GM12878 (cell line): ENCODE measurements at regions not wholly inside any gene's neighbourhood (a gene's known extent, or its start where the extent isn't known, plus 50 kb on each side); places are given as distances from the start of the nearest gene placed in this dataset.

Experiments
- ATAC-seq: fragments of 200-7000 bp; cut with Tn5 transposase; 3 replicates; pipeline ENCODE4 v1.9.1; 2020; ENCODE audit warnings: mild to moderate bottlenecking, moderate library complexity
- BruUV-seq: library from RNA; stranded (reverse); fragments of 400-500 nt; replicated peaks from 2 replicates; lab custom pipeline; 2021; lab: Mats Ljungman, UMichigan
- CTCF ChIA-PET: fragments of 300-600 bp; sonication (Branson Sonifier 250); formaldehyde crosslinking; extraction: SDS; loops from one replicate; lab custom pipeline; 2021; ENCODE audit warnings: inconsistent platforms; lab: Yijun Ruan, JAX
- POLR2A ChIA-PET: fragments of 350-600 bp; formaldehyde crosslinking; extraction: SDS; loops from one replicate; lab custom pipeline; 2021; ENCODE audit warnings: inconsistent platforms; lab: Charles Lee
- RAD21 ChIA-PET: fragments of 300-600 bp; sonication (Branson Sonifier 250); formaldehyde crosslinking; loops from one replicate; lab custom pipeline; 2023; ENCODE audit warnings: antibody characterized with exemption; ENCODE audit not compliant: unreplicated experiment; lab: Charles Lee
- SMC1A ChIA-PET: fragments of 300-600 bp; sonication (Branson Sonifier 250); formaldehyde crosslinking; loops from one replicate; lab custom pipeline; 2023; ENCODE audit not compliant: unreplicated experiment, uncharacterized antibody; lab: Charles Lee
- DNase-seq: peaks from one replicate; pipeline ENCODE4 v3.0.0-alpha.2; 2011; ENCODE audit warnings: low read depth, low spot score
- FAIRE-seq: peaks from 3 replicates; lab custom pipeline; 2011; peaks lifted over from hg19 to GRCh38; lab: Jason Lieb, UNC
- H2AFZ ChIP-seq: 2 replicates; pipeline ENCODE4 v1.6.0; 2011; ENCODE audit warnings: low read depth, low read length, control low read depth; ENCODE audit not compliant: control insufficient read depth
- H3K27ac ChIP-seq: 2 replicates; pipeline ENCODE4 v1.5.1; 2011; ENCODE audit warnings: control low read depth; ENCODE audit not compliant: control insufficient read depth, insufficient read depth
- H3K27me3 ChIP-seq, 2 experiments: replicated peaks in 1 of 2; 2 replicates each; pipeline versions ENCODE4 v1.6.0 to v1.6.1; 2011; ENCODE audit warnings: low read length in 1 of 2; ENCODE audit not compliant: control insufficient read depth in 2 of 2, insufficient read depth in 2 of 2
- H3K36me3 ChIP-seq, 2 experiments: 2 replicates each; pipeline ENCODE4 v1.5.1; 2011; ENCODE audit warnings: low read length in 1 of 2; ENCODE audit not compliant: control insufficient read depth in 2 of 2, insufficient read depth in 2 of 2
- H3K4me1 ChIP-seq: 2 replicates; pipeline ENCODE4 v1.6.1; 2011; ENCODE audit warnings: mild to moderate bottlenecking, low read length, moderate library complexity, mixed read lengths; ENCODE audit not compliant: control insufficient read depth, insufficient read depth
- H3K4me2 ChIP-seq: 2 replicates; pipeline ENCODE4 v1.6.0; 2011; ENCODE audit warnings: control low read depth; ENCODE audit not compliant: control insufficient read depth, insufficient read depth
- H3K4me3 ChIP-seq: fragments of 200-600 bp; sonication (generic); 2 replicates; pipeline ENCODE4 v1.5.1; 2016
- H3K79me2 ChIP-seq: 2 replicates; pipeline ENCODE4 v1.6.0; 2011; ENCODE audit warnings: low read length; ENCODE audit not compliant: control insufficient read depth, insufficient read depth
- H3K9ac ChIP-seq: 2 replicates; pipeline ENCODE4 v1.8.0; 2011; ENCODE audit warnings: low read length, control low read depth, mixed read lengths; ENCODE audit not compliant: control insufficient read depth, insufficient read depth
- H3K9me3 ChIP-seq: replicated peaks from 3 replicates; pipeline ENCODE4 v1.5.1; 2011; ENCODE audit warnings: mild to moderate bottlenecking, low read length; ENCODE audit not compliant: control insufficient read depth, insufficient read depth
- H4K20me1 ChIP-seq: 2 replicates; pipeline ENCODE4 v1.6.0; 2011; ENCODE audit not compliant: control insufficient read depth, insufficient read depth
- BMI1 ChIP-seq: fragments of 450-650 bp; IDR thresholded peaks from 2 replicates; pipeline ENCODE4 v1.6.1; 2016; ENCODE audit warnings: mild to moderate bottlenecking, moderate library complexity, borderline replicate concordance
- CEBPZ ChIP-seq: fragments of 150-350 bp; IDR thresholded peaks from 2 replicates; pipeline ENCODE4 v1.6.1; 2016; ENCODE audit warnings: low read depth, low read length
- PAX5 ChIP-seq: IDR thresholded peaks from 2 replicates; pipeline ENCODE4 v1.6.1; 2011; ENCODE audit warnings: low read depth, low read length, borderline replicate concordance
- SIX5 ChIP-seq: IDR thresholded peaks from 2 replicates; pipeline ENCODE4 v1.6.1; 2011; ENCODE audit warnings: mild to moderate bottlenecking, low read depth, low read length, moderate library complexity; ENCODE audit not compliant: severe bottlenecking
- SREBF2 ChIP-seq: IDR thresholded peaks from 2 replicates; pipeline ENCODE4 v1.6.1; 2012; ENCODE audit warnings: mild to moderate bottlenecking, low read length
- SUPT20H ChIP-seq: IDR thresholded peaks from 2 replicates; pipeline ENCODE4 v1.6.1; 2011; ENCODE audit warnings: low read depth, mild to moderate bottlenecking, low read length, moderate library complexity, borderline replicate concordance; ENCODE audit not compliant: control insufficient read depth
- SUZ12 ChIP-seq: fragments of 200-600 bp; sonication (generic); IDR thresholded peaks from one replicate; pipeline ENCODE4 v1.6.1; 2018; ENCODE audit warnings: antibody characterized with exemption, mild to moderate bottlenecking; ENCODE audit not compliant: unreplicated experiment
- ZNF207 ChIP-seq: fragments of 450-650 bp; IDR thresholded peaks from 2 replicates; pipeline ENCODE4 v1.6.1; 2014; ENCODE audit warnings: antibody characterized with exemption, mild to moderate bottlenecking, borderline replicate concordance
- WGBS: methylation state at CpG from one replicate; pipeline ENCODE4 v1.1.6; 2016; ENCODE audit warnings: low lambda C conversion rate; ENCODE audit not compliant: insufficient replicate concordance, insufficient coverage; ENCODE audit errors: missing lambda C conversion rate; 5-methylcytosine and 5-hydroxymethylcytosine counted together
- in situ Hi-C: fragments of 300-500 bp; cut with MboI; formaldehyde crosslinking; loops from 9 replicates; pipeline ENCODE4 v1.14.3; 2018; ENCODE audit warnings: mixed read lengths
- intact Hi-C: fragments of 100-400 bp; cut with micrococcal nuclease; formaldehyde crosslinking; loops from one replicate; pipeline ENCODE4 v1.14.2; 2022; ENCODE audit not compliant: unreplicated experiment

- intact Hi-C loops: no loop called here
- no peak overlapping the region for H3K4me3 ChIP-seq
- ChIA-PET RAD21 (no interaction called here), CTCF (interaction anchor here (1.2 kb wide), 1 partner anchor 316 kb away, joined by 3 read pairs; no protein-coding TSS in a partner anchor), SMC1A (no interaction called here), POLR2A (no interaction called here)
- 69% methylated on average over 4 of the region's 4 CpGs for WGBS
- in situ Hi-C loops: no loop called here
- no TSS peak for BruUV-seq
- H3K9me3 ChIP-seq: no peaks in the 10 kb centered on the region; the same call in 2 of the 3 replicates
- TF ChIP-seq ZNF207 (no peak), BMI1 (no peak)
- DNase-seq (no peak), ATAC-seq (no peak), FAIRE-seq (no peak)
- no peaks in the 10 kb centered on the region for H3K79me2 ChIP-seq
- no peak overlapping the region for H3K4me2 ChIP-seq
- H3K9ac ChIP-seq: no peak overlapping the region
- peaks cover 5% of the 10 kb centered on the region; the same call in 1 of the 2 replicates for H3K4me1 ChIP-seq
- no peak overlapping the region for H2AFZ ChIP-seq
- H4K20me1 ChIP-seq: no peaks in the 10 kb centered on the region
- H3K27me3 ChIP-seq: no peaks in the 10 kb centered on the region
- no peaks in the 10 kb centered on the region for H3K36me3 ChIP-seq
- H3K27ac ChIP-seq: no peak overlapping the region
Measured at GRCh38 chr3:72191209-72191960, 406.4 kb upstream of the PROK2 start.

- Histone ChIP-seq H2AFZ (no peak overlapping the region), H3K36me3 (no peaks in the 10 kb centered on the region), H3K9ac (no peak overlapping the region), H3K27ac (no peak overlapping the region), H3K79me2 (no peaks in the 10 kb centered on the region), H3K27me3 (no peaks in the 10 kb centered on the region), H3K4me1 (peaks cover 5% of the 10 kb centered on the region; the same call in 1 of the 2 replicates), H3K4me3 (no peak overlapping the region), H3K4me2 (no peak overlapping the region), H3K9me3 (no peaks in the 10 kb centered on the region; the same call in 2 of the 3 replicates), H4K20me1 (no peaks in the 10 kb centered on the region)
- DNase-seq (no peak), FAIRE-seq (no peak), ATAC-seq (no peak)
- intact Hi-C loops: no loop called here
- POLR2A ChIA-PET: no interaction called here
- SMC1A ChIA-PET: interaction anchor here (1.0 kb wide), 1 partner anchor 9 kb away, joined by 3 read pairs; no protein-coding TSS in a partner anchor
- CTCF ChIA-PET: no interaction called here
- no TSS peak for BruUV-seq
- RAD21 ChIA-PET: no interaction called here
- WGBS: 65% methylated on average over 5 of the region's 5 CpGs
- in situ Hi-C loops: no loop called here
- TF ChIP-seq SUZ12 (no peak), PAX5 (no peak), SREBF2 (no peak), SUPT20H (no peak), CEBPZ (no peak), SIX5 (no peak)
Measured at GRCh38 chr3:72190050-72190449, 405.1 kb upstream of the PROK2 start.
